Endothelial cell of umbilical vein (primary cell): ENCODE measurements at regions not wholly inside any gene's neighbourhood (a gene's known extent, or its start where the extent isn't known, plus 50 kb on each side); places are given as distances from the start of the nearest gene placed in this dataset.

Experiments used
- BruUV-seq: library from RNA; stranded (reverse); fragments of 400-500 nt; replicated peaks from 2 replicates; lab custom pipeline; 2021; lab: Mats Ljungman, UMichigan
- CTCF ChIA-PET: fragments of 300-600, 350-600 bp; sonication (Branson Sonifier 250); formaldehyde crosslinking; loops from one replicate; lab custom pipeline; 2021; ENCODE audit warnings: antibody characterized with exemption, inconsistent platforms; lab: Charles Lee
- POLR2A ChIA-PET: fragments of 300-600, 350-600 bp; sonication (Branson Sonifier 250); formaldehyde crosslinking; loops from one replicate; lab custom pipeline; 2021; ENCODE audit warnings: antibody characterized with exemption, inconsistent platforms; lab: Charles Lee
- DNase-seq: peaks from one replicate; pipeline ENCODE4 v3.0.0-alpha.2; 2011; ENCODE audit warnings: low read depth, low spot score
- FAIRE-seq: peaks from 2 replicates; lab custom pipeline; 2011; peaks lifted over from hg19 to GRCh38; lab: Jason Lieb, UNC
- H2AFZ ChIP-seq: 2 replicates; pipeline ENCODE4 v1.6.0; 2012; ENCODE audit warnings: low read depth, low read length, control low read depth, inconsistent platforms
- H3K27ac ChIP-seq: 2 replicates; pipeline ENCODE4 v1.5.1; 2011; ENCODE audit warnings: low read depth, mild to moderate bottlenecking, control low read depth, low read length, moderate library complexity; ENCODE audit not compliant: insufficient read depth
- H3K27me3 ChIP-seq, 2 experiments: 2 replicates each; pipeline versions ENCODE4 v1.6.0 to v1.6.1; 2011; ENCODE audit warnings: low read length in 2 of 2, mixed read lengths in 1 of 2; ENCODE audit not compliant: control insufficient read depth in 2 of 2, insufficient read depth in 2 of 2
- H3K36me3 ChIP-seq, 2 experiments: 2 replicates in 1 of 2; 3 replicates in 1 of 2; pipeline ENCODE4 v1.5.1; 2011; ENCODE audit warnings: low read length in 2 of 2, mild to moderate bottlenecking in 1 of 2, moderate library complexity in 1 of 2; ENCODE audit not compliant: control insufficient read depth in 2 of 2, insufficient read depth in 2 of 2; ENCODE audit errors: extremely low read depth in 1 of 2
- H3K4me1 ChIP-seq: 3 replicates; pipeline ENCODE4 v1.5.1; 2011; ENCODE audit warnings: mild to moderate bottlenecking, low read length; ENCODE audit not compliant: control insufficient read depth, insufficient read depth; ENCODE audit errors: extremely low read depth
- H3K4me2 ChIP-seq: 2 replicates; pipeline ENCODE4 v1.6.1; 2011; ENCODE audit warnings: low read length, control low read depth, mixed read lengths; ENCODE audit not compliant: insufficient read depth
- H3K4me3 ChIP-seq, 3 experiments: fragments of 200-600 bp in 1 of 3; sonication (generic), shearing (Covaris generic) in 1 of 3; replicated peaks in 1 of 3; 2 replicates each; pipeline ENCODE4 v1.5.1; 2011 to 2016; ENCODE audit warnings: control low read depth in 3 of 3, low read length in 3 of 3, mild to moderate bottlenecking in 2 of 3, inconsistent platforms in 1 of 3, low read depth in 1 of 3, moderate library complexity in 1 of 3; ENCODE audit not compliant: insufficient read depth in 1 of 3
- H3K79me2 ChIP-seq: 2 replicates; pipeline ENCODE4 v1.6.0; 2012; ENCODE audit warnings: low read length, inconsistent platforms; ENCODE audit not compliant: control insufficient read depth, insufficient read depth
- H3K9ac ChIP-seq: replicated peaks from 2 replicates; pipeline ENCODE3; 2011; ENCODE audit warnings: low read length, control low read depth; ENCODE audit not compliant: insufficient read depth; ENCODE audit errors: extremely low read depth
- H3K9me1 ChIP-seq: replicated peaks from 3 replicates; pipeline ENCODE4 v1.6.0; 2011; ENCODE audit warnings: mild to moderate bottlenecking, low read length; ENCODE audit not compliant: control insufficient read depth, insufficient read depth; ENCODE audit errors: extremely low read depth
- H3K9me3 ChIP-seq: replicated peaks from 2 replicates; pipeline ENCODE4 v1.5.1; 2012; ENCODE audit warnings: low read length, inconsistent platforms; ENCODE audit not compliant: control insufficient read depth, insufficient read depth
- H4K20me1 ChIP-seq: replicated peaks from 2 replicates; pipeline ENCODE3; 2011; ENCODE audit warnings: mild to moderate bottlenecking, low read length; ENCODE audit not compliant: control insufficient read depth, insufficient read depth; ENCODE audit errors: extremely low read depth
- CTCF ChIP-seq, 2 donors: IDR thresholded peaks; 1 replicate in 1 of 2; 2 replicates in 1 of 2; pipeline ENCODE4 v1.5.1; 2011; ENCODE audit warnings: low read length in 2 of 2, mild to moderate bottlenecking in 2 of 2, moderate library complexity in 2 of 2, control low read depth in 1 of 2, inconsistent platforms in 1 of 2, low read depth in 1 of 2; ENCODE audit not compliant: insufficient read depth in 1 of 2; ENCODE audit errors: extremely low read depth in 1 of 2
- EZH2 ChIP-seq: IDR thresholded peaks from 2 replicates; pipeline ENCODE4 v1.6.1; 2012; ENCODE audit warnings: borderline replicate concordance, low read depth, mild to moderate bottlenecking, moderate library complexity, low read length, inconsistent platforms; ENCODE audit not compliant: severe bottlenecking
- FOS ChIP-seq: IDR thresholded peaks from 2 replicates; pipeline ENCODE4 v1.6.1; 2011; ENCODE audit warnings: mild to moderate bottlenecking, low read length, moderate library complexity, borderline replicate concordance; ENCODE audit not compliant: insufficient read depth
- GATA2 ChIP-seq: IDR thresholded peaks from 2 replicates; pipeline ENCODE4 v1.7.0; 2011; ENCODE audit warnings: low read depth, mild to moderate bottlenecking, moderate library complexity, mixed read lengths, low read length; ENCODE audit not compliant: insufficient read length, insufficient read depth
- MAX ChIP-seq: IDR thresholded peaks from 2 replicates; pipeline ENCODE4 v1.6.1; 2011; ENCODE audit not compliant: insufficient read depth, insufficient read length
- MYC ChIP-seq: IDR thresholded peaks from one replicate; pipeline ENCODE4 v1.6.1; 2011; ENCODE audit warnings: mild to moderate bottlenecking, low read depth, low read length
- POLR2A ChIP-seq: IDR thresholded peaks from 2 replicates; pipeline ENCODE4 v1.6.1; 2012; ENCODE audit warnings: low read depth, mild to moderate bottlenecking, control low read depth, low read length
- POLR2AphosphoS5 ChIP-seq: IDR thresholded peaks from 2 replicates; pipeline ENCODE4 v1.6.1; 2012; ENCODE audit warnings: low read depth, mild to moderate bottlenecking, control low read depth, low read length, moderate library complexity; ENCODE audit not compliant: insufficient read depth
- dilution Hi-C: fragments of 300-500 bp; cut with MboI; formaldehyde crosslinking; loops from one replicate; pipeline ENCODE4 v1.15.0; 2019; ENCODE audit warnings: low sequenced_read_pairs; ENCODE audit not compliant: extremely low pct_ligation_motif_present
- intact Hi-C: fragments of 100-400 bp; cut with micrococcal nuclease; formaldehyde crosslinking; loops from one replicate; pipeline ENCODE4 v1.10.0; 2022

- H3K27ac ChIP-seq, result no peak overlapping the region
- CTCF ChIA-PET, result interaction anchor here (1.2 kb wide), 1 partner anchor 261 kb away, joined by 3 read pairs; no protein-coding TSS in a partner anchor
- no peak for TF ChIP-seq POLR2AphosphoS5
- no peak for TF ChIP-seq EZH2
- TF ChIP-seq MAX, result no peak
- no peak for TF ChIP-seq POLR2A
- TF ChIP-seq FOS, result no peak
- no peak for TF ChIP-seq GATA2
- TF ChIP-seq MYC, result no peak
- TF ChIP-seq CTCF (IDR thresholded peaks at IDR 0.05; ENCODE audit: extremely low read depth in 1 of 2, insufficient read depth in 1 of 2, low read depth in 1 of 2, low read length in 2 of 2), result no peak
- no TSS peak for BruUV-seq
- no peak overlapping the region for H3K4me3 ChIP-seq
- H3K36me3 ChIP-seq, result no peaks in the 10 kb centered on the region
- no peak for DNase-seq
- H4K20me1 ChIP-seq, result no peaks in the 10 kb centered on the region
- H3K27me3 ChIP-seq, result no peaks in the 10 kb centered on the region
- FAIRE-seq, result no peak
- H3K9me1 ChIP-seq, result no peaks in the 10 kb centered on the region
- H3K9ac ChIP-seq, result no peak overlapping the region
- no peak overlapping the region for H3K4me2 ChIP-seq
- no peak overlapping the region for H2AFZ ChIP-seq
- no peaks in the 10 kb centered on the region for H3K79me2 ChIP-seq
- POLR2A ChIA-PET, result no interaction called here
- intact Hi-C loops (no loop called here), dilution Hi-C loops (no loop called here)
- H3K9me3 ChIP-seq, result no peaks in the 10 kb centered on the region
- no peaks in the 10 kb centered on the region for H3K4me1 ChIP-seq
These were observed 258.1 kb downstream of the BMP2 start for GRCh38 chr20:7025635-7026034.
